CD14-positive monocyte (primary cell): ENCODE measurements at regions not wholly inside any gene's neighbourhood (a gene's known extent, or its start where the extent isn't known, plus 50 kb on each side); places are given as distances from the start of the nearest gene placed in this dataset.

ENCODE experiments used
- DNase-seq, 3 donors: peaks; one replicate each; pipeline ENCODE4 v3.0.0-alpha.2; 2011 to 2022
- H2AFZ ChIP-seq: 2 replicates; pipeline ENCODE4 v1.6.0; 2012; ENCODE audit warnings: mild to moderate bottlenecking, low read depth, low read length, inconsistent platforms; ENCODE audit not compliant: insufficient read depth, poor library complexity, severe bottlenecking
- H3K27ac ChIP-seq, 2 donors: 1 replicate in 1 of 2; 2 replicates in 1 of 2; pipeline ENCODE4 v1.5.1; 2012 to 2013; ENCODE audit warnings: low read length in 2 of 2, control low read depth in 1 of 2, inconsistent platforms in 1 of 2, low read depth in 1 of 2, mild to moderate bottlenecking in 1 of 2
- H3K27me3 ChIP-seq, 2 donors: one replicate each; pipeline versions ENCODE4 v1.6.0 to v1.6.1; 2011 to 2013; ENCODE audit warnings: low read length in 2 of 2; ENCODE audit not compliant: control insufficient read depth in 2 of 2, insufficient read depth in 2 of 2
- H3K36me3 ChIP-seq, 2 donors: replicated peaks in 1 of 2; 1 replicate in 1 of 2; 2 replicates in 1 of 2; pipeline versions ENCODE4 v1.5.1 to v1.6.1; 2012 to 2013; ENCODE audit warnings: low read length in 2 of 2, control low read depth in 1 of 2, inconsistent platforms in 1 of 2, mild to moderate bottlenecking in 1 of 2; ENCODE audit not compliant: insufficient read depth in 2 of 2, control insufficient read depth in 1 of 2
- H3K4me1 ChIP-seq, 2 donors: 1 replicate in 1 of 2; 2 replicates in 1 of 2; pipeline versions ENCODE4 v1.5.1 to v1.6.1; 2012 to 2013; ENCODE audit warnings: low read length in 2 of 2, control low read depth in 1 of 2, inconsistent platforms in 1 of 2, mild to moderate bottlenecking in 1 of 2, moderate library complexity in 1 of 2; ENCODE audit not compliant: insufficient read depth in 2 of 2, control insufficient read depth in 1 of 2
- H3K4me2 ChIP-seq: replicated peaks from 2 replicates; pipeline ENCODE3; 2012; ENCODE audit warnings: low read length, moderate library complexity, mild to moderate bottlenecking; ENCODE audit not compliant: poor library complexity, severe bottlenecking; ENCODE audit errors: extremely low read depth
- H3K4me3 ChIP-seq, 3 experiments: fragments of 200-600 bp in 1 of 3; sonication (generic) in 1 of 3; replicated peaks in 1 of 3; 1 replicate in 2 of 3; 2 replicates in 1 of 3; pipeline ENCODE4 v1.5.1; 2011 to 2013; ENCODE audit warnings: low read length in 3 of 3, mild to moderate bottlenecking in 3 of 3, control low read depth in 2 of 3, low read depth in 2 of 3, inconsistent platforms in 1 of 3, moderate library complexity in 1 of 3
- H3K79me2 ChIP-seq: 2 replicates; pipeline ENCODE4 v1.6.0; 2012; ENCODE audit warnings: mild to moderate bottlenecking, control low read depth, inconsistent platforms, low read length, moderate library complexity; ENCODE audit not compliant: insufficient read depth
- H3K9ac ChIP-seq: 2 replicates; pipeline ENCODE4 v1.6.0; 2017; ENCODE audit warnings: low read length, mild to moderate bottlenecking; ENCODE audit not compliant: insufficient read depth, poor library complexity, severe bottlenecking
- H3K9me3 ChIP-seq, 2 donors: replicated peaks in 1 of 2; 1 replicate in 1 of 2; 2 replicates in 1 of 2; pipeline versions ENCODE4 v1.5.1 to v1.6.1; 2012 to 2013; ENCODE audit warnings: low read length in 2 of 2, control low read depth in 1 of 2; ENCODE audit not compliant: control insufficient read depth in 1 of 2, insufficient read depth in 1 of 2
- H4K20me1 ChIP-seq: 2 replicates; pipeline ENCODE4 v1.6.0; 2012; ENCODE audit warnings: mild to moderate bottlenecking, low read length, control low read depth, moderate library complexity; ENCODE audit not compliant: insufficient read depth
- H3K27ac Mint-ChIP-seq, 7 donors: one replicate each; pipeline ENCODE4 v1.8.0; 2020; ENCODE audit warnings: mild to moderate bottlenecking in 7 of 7, mixed read lengths in 7 of 7, moderate library complexity in 6 of 7, inconsistent platforms in 2 of 7
- H3K27me3 Mint-ChIP-seq, 3 donors: one replicate each; pipeline ENCODE4 v1.8.0; 2021 to 2022; ENCODE audit warnings: low read depth in 3 of 3, mild to moderate bottlenecking in 3 of 3, mixed read lengths in 3 of 3, moderate library complexity in 3 of 3, inconsistent platforms in 1 of 3
- H3K36me3 Mint-ChIP-seq, 2 donors: one replicate each; pipeline ENCODE4 v1.8.0; 2020; ENCODE audit warnings: mixed read lengths in 2 of 2, inconsistent platforms in 1 of 2, mild to moderate bottlenecking in 1 of 2
- H3K4me1 Mint-ChIP-seq: one replicate; pipeline ENCODE4 v1.8.0; 2020; ENCODE audit warnings: mild to moderate bottlenecking, mixed read lengths
- H3K4me3 Mint-ChIP-seq, 2 donors: one replicate each; pipeline ENCODE4 v1.8.0; 2020; ENCODE audit warnings: mild to moderate bottlenecking in 2 of 2, mixed read lengths in 2 of 2, moderate library complexity in 1 of 2
- H3K9me3 Mint-ChIP-seq, 7 donors: one replicate each; pipeline ENCODE4 v1.8.0; 2020 to 2022; ENCODE audit warnings: mixed read lengths in 7 of 7, mild to moderate bottlenecking in 6 of 7, moderate library complexity in 6 of 7, inconsistent platforms in 2 of 7
- CTCF ChIP-seq: fragments of 200-600 bp; IDR thresholded peaks from one replicate; pipeline ENCODE4 v1.8.0; 2022; ENCODE audit warnings: antibody characterized with exemption, mild to moderate bottlenecking
- WGBS: methylation state at CpG from one replicate; pipeline ENCODE4 v1.1.5; 2013; ENCODE audit warnings: missing lambda C conversion rate; ENCODE audit not compliant: insufficient coverage; 5-methylcytosine and 5-hydroxymethylcytosine counted together
- intact Hi-C, 2 donors: fragments of 100-400 bp; cut with micrococcal nuclease; formaldehyde crosslinking; loops; one replicate each; pipeline versions ENCODE4 v1.15.0 to v1.15.1; 2023

GRCh38 chr1:194908643-194909042 lies 1699.6 kb downstream of the KCNT2 start:
- Mint-ChIP-seq H3K27me3 (no peaks in the 10 kb centered on the region), H3K4me1 (no peaks in the 10 kb centered on the region), H3K4me3 (no peak overlapping the region), H3K36me3 (no peaks in the 10 kb centered on the region), H3K27ac (no peak overlapping the region), H3K9me3 (peaks cover 0 to 1% (median 0%) of the 10 kb centered on the region in 7 donors)
- no peak for DNase-seq
- Histone ChIP-seq H3K79me2 (no peaks in the 10 kb centered on the region), H3K9ac (no peak overlapping the region), H3K36me3 (no peaks in the 10 kb centered on the region), H2AFZ (no peak overlapping the region), H3K27me3 (no peaks in the 10 kb centered on the region), H4K20me1 (no peaks in the 10 kb centered on the region), H3K4me3 (no peak overlapping the region), H3K9me3 (peaks cover 0 to 3% of the 10 kb centered on the region in 2 donors), H3K4me2 (no peak overlapping the region), H3K4me1 (no peaks in the 10 kb centered on the region), H3K27ac (no peak overlapping the region)
- no peak for TF ChIP-seq CTCF
- WGBS: no CpG with 5 or more reads among the region's 1 CpG
- intact Hi-C loops: no loop called here

- intact Hi-C loops: no loop called here
- no peak overlapping the region for H3K27ac Mint-ChIP-seq
Measured at GRCh38 chr1:194903524-194903923, 1704.7 kb downstream of the KCNT2 start.

More at GRCh38 chr1:194903524-194903923, 1704.7 kb downstream of the KCNT2 start:
- no peaks in the 10 kb centered on the region for H3K4me1 ChIP-seq
- H4K20me1 ChIP-seq: no peaks in the 10 kb centered on the region
- no CpG with 5 or more reads among the region's 4 CpGs for WGBS
- H3K79me2 ChIP-seq: no peaks in the 10 kb centered on the region
- H3K27me3 ChIP-seq: no peaks in the 10 kb centered on the region
- no peak overlapping the region for H2AFZ ChIP-seq
- no peak for TF ChIP-seq CTCF
- no peak overlapping the region for H3K4me3 Mint-ChIP-seq
- H3K4me1 Mint-ChIP-seq: no peaks in the 10 kb centered on the region
- no peak for DNase-seq
- H3K4me2 ChIP-seq: no peak overlapping the region
- H3K9ac ChIP-seq: no peak overlapping the region
- H3K4me3 ChIP-seq: no peak overlapping the region
- no peak overlapping the region for H3K27ac ChIP-seq
- no peaks in the 10 kb centered on the region for H3K27me3 Mint-ChIP-seq
- no peaks in the 10 kb centered on the region for H3K9me3 ChIP-seq
- peaks cover 0 to 3% (median 0%) of the 10 kb centered on the region in 7 donors for H3K9me3 Mint-ChIP-seq
- no peaks in the 10 kb centered on the region for H3K36me3 Mint-ChIP-seq
- no peaks in the 10 kb centered on the region for H3K36me3 ChIP-seq
